Bronchial epithelial cell (primary cell): ENCODE measurements at regions not wholly inside any gene's neighbourhood (a gene's known extent, or its start where the extent isn't known, plus 50 kb on each side); places are given as distances from the start of the nearest gene placed in this dataset.

Source experiments
- DNase-seq: peaks from one replicate; pipeline ENCODE4 v3.0.0-alpha.2; 2010; ENCODE audit warnings: low read depth
- FAIRE-seq: peaks from 2 replicates; lab custom pipeline; 2011; peaks lifted over from hg19 to GRCh38; lab: Jason Lieb, UNC
- H3K27me3 ChIP-seq: 2 replicates; pipeline ENCODE4 v1.5.1; 2011; ENCODE audit warnings: low read length; ENCODE audit not compliant: control insufficient read depth, insufficient read depth
- H3K36me3 ChIP-seq: 2 replicates; pipeline ENCODE4 v1.5.1; 2011; ENCODE audit warnings: low read length; ENCODE audit not compliant: control insufficient read depth, insufficient read depth
- H3K4me3 ChIP-seq: 2 replicates; pipeline ENCODE4 v1.5.1; 2011; ENCODE audit warnings: mild to moderate bottlenecking, low read depth, low read length, control low read depth
- TF ChIP-seq, protein P1 (sequence below): IDR thresholded peaks from 2 replicates; pipeline ENCODE4 v1.5.1; 2011; ENCODE audit warnings: mild to moderate bottlenecking, moderate library complexity, low read length, control low read depth, inconsistent platforms; ENCODE audit not compliant: insufficient read depth, severe bottlenecking

DNA sequence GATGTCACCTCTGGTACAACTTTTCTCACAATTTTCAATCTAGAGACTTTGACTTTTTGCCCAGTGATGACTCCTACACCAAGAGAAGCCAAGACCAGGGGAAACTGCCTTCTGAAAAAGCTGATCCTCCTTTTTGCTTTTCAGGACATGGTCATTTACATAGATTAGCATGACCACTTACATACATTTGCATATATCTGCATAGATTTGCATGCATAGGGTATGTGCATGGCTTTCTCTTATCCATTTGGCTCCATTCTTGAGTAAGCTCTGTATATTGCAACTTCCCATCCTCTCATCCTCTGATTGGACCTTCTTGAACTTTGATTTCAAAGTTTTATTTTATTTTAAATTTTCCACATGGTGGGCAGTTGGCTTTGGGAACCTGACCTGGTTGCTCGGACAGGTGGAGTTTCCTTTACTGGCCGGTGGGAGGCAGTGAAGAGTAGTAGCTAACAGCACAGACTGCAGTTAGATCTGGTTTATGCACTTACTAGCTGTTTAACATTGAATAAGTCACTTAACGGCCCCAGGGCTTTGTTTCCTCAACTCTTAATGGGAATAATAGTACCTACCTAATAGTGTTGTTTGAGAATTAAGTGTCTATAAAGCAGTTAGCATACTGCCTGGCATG, 92.9 kb downstream of the GPR139 start:
- no peak for DNase-seq
- Histone ChIP-seq H3K4me3 (no peak overlapping the region), H3K27me3 (no peaks in the 10 kb centered on the region), H3K36me3 (no peaks in the 10 kb centered on the region)
- TF ChIP-seq, protein P1, sequence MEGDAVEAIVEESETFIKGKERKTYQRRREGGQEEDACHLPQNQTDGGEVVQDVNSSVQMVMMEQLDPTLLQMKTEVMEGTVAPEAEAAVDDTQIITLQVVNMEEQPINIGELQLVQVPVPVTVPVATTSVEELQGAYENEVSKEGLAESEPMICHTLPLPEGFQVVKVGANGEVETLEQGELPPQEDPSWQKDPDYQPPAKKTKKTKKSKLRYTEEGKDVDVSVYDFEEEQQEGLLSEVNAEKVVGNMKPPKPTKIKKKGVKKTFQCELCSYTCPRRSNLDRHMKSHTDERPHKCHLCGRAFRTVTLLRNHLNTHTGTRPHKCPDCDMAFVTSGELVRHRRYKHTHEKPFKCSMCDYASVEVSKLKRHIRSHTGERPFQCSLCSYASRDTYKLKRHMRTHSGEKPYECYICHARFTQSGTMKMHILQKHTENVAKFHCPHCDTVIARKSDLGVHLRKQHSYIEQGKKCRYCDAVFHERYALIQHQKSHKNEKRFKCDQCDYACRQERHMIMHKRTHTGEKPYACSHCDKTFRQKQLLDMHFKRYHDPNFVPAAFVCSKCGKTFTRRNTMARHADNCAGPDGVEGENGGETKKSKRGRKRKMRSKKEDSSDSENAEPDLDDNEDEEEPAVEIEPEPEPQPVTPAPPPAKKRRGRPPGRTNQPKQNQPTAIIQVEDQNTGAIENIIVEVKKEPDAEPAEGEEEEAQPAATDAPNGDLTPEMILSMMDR, result peak; percentile 7
- no peak for FAIRE-seq

DNA sequence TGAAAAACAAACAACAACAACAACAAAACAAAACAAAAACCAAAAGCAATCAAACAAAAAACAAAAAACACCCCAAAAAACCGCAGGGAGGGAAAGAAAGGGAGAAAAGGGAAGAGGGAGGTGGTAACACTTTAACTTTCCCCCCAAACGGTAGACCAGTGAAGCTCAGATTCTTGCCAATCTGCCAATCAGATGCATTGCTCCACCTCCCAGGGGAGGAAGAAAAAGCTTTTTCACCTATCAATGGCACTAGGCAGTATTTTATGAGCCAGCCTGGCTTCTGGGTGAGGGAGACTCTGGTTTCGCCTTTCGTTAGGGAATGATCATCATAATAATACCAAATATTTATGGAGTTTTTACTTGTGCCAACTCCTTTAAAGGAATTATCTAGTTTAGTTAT, 94.1 kb downstream of the GPR139 start:
- H3K36me3 ChIP-seq, result no peaks in the 10 kb centered on the region
- no peaks in the 10 kb centered on the region for H3K27me3 ChIP-seq
- no peak overlapping the region for H3K4me3 ChIP-seq
- DNase-seq (no peak), FAIRE-seq (no peak)
- TF ChIP-seq, protein P1, result no peak

DNA sequence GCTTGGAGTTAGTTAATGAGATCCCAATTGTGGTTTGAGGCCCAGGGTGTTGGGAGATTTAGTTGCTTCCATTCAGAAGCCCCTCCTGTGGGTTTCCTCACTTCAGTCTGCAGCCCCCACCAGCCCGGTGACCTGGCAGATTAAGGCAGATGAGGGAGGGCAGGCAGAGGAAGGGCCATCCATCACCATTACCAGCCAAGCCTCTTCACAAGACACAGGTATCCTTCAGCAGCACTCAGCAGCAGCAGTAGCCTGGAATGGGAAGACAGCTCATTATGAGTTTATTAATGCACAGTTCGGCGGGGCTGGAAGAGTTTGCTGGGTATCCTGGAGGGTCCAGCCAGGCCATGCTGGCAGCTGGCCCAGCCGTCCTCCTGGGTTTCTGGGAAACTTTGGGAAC, 90.0 kb upstream of the GPRC5B start:
- DNase-seq (no peak), FAIRE-seq (no peak)
- H3K4me3 ChIP-seq, result no peak overlapping the region
- no peaks in the 10 kb centered on the region for H3K36me3 ChIP-seq
- H3K27me3 ChIP-seq, result no peaks in the 10 kb centered on the region
- TF ChIP-seq, protein P1, result no peak

DNA sequence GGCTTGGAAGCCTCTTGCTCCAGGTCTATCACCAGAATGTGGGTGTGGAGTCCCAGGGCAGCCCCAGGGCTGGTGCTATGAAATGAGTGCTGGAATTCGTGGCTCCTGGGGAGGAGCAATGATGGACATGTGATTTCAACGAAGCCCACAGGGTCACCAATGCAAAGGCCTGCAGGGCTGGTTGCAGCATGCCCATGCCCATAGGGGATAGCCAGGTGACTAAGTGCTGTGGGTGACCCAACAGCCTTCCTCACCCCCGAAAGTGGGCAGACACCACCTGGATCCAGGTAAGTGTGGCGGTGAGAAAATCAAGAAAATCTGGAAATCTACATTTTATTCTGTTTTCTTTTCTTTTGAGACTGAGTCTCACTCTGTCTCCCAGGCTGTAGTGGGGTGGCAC, 87.5 kb upstream of the GPRC5B start:
- TF ChIP-seq, protein P1, result no peak
- Histone ChIP-seq H3K27me3 (no peaks in the 10 kb centered on the region), H3K4me3 (no peak overlapping the region), H3K36me3 (no peaks in the 10 kb centered on the region)
- FAIRE-seq (no peak), DNase-seq (no peak)

DNA sequence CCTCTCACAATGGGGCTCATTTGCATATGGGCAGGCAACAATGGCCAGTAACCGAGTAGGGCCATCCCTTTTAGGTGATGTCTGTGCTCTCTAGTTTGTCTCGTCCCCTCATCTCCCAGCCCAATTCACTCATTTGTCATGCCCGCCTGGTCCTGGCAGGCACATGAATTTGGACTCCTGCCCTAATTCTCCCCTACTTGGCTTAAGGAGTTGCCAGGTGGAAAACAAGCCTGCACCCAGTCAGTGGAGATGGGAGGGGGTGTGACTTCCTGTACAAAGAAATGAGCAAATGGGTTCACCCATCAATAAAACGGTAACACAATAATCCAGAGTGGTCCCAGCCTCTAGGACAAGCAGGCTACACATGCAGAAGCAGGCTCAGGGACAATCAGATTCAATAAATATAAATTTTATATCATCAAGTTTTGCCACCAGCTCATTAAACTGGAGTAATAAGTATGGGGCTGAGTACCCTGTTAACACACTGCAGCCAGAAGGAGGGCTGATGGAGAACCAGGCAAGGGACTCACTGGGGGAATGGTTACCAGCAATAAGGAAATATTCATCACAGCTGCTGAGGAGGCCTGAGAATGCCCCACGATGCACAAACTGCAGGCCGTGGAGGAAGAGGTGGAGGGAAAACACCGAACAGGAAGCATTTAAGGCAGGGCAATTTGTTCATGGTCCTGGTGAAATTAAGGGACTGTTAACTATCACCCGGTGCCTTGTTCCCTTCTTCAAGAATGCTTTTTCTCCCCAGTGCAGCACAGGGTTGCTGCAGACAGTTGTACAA, 84.4 kb upstream of the GPRC5B start:
- FAIRE-seq, result no peak
- H3K4me3 ChIP-seq, result no peak overlapping the region
- H3K27me3 ChIP-seq, result no peaks in the 10 kb centered on the region
- DNase-seq, result no peak
- no peaks in the 10 kb centered on the region for H3K36me3 ChIP-seq
- TF ChIP-seq, protein P1, result no peak
